OCI-LY3 (cell line): ENCODE measurements at regions not wholly inside any gene's neighbourhood (a gene's known extent, or its start where the extent isn't known, plus 50 kb on each side); places are given as distances from the start of the nearest gene placed in this dataset.

Experiments used
- H2AFZ ChIP-seq: fragments of 200-600, 300-600 bp; shearing (Covaris generic); 2 replicates; pipeline ENCODE4 v1.6.0; 2014; ENCODE audit warnings: antibody characterized with exemption, low read depth, low read length
- H3K27ac ChIP-seq: fragments of 200-600, 300-600 bp; sonication (generic); 2 replicates; pipeline ENCODE4 v1.5.1; 2014; ENCODE audit warnings: mild to moderate bottlenecking, low read length, moderate library complexity, mixed read lengths
- H3K27me3 ChIP-seq: fragments of 200-600, 300-600 bp; sonication (generic); 2 replicates; pipeline ENCODE4 v1.6.1; 2014; ENCODE audit warnings: low read depth, low read length, mixed read lengths
- H3K36me3 ChIP-seq: fragments of 200-600, 300-600 bp; sonication (generic); replicated peaks from 2 replicates; pipeline ENCODE3; 2014; ENCODE audit warnings: low read depth, low read length, mixed read lengths
- H3K4me1 ChIP-seq: fragments of 300-600, 200-600 bp; sonication (generic); 2 replicates; pipeline ENCODE4 v1.6.1; 2014; ENCODE audit warnings: low read length, mixed read lengths
- H3K4me2 ChIP-seq: fragments of 200-600, 300-600 bp; sonication (generic); 2 replicates; pipeline ENCODE4 v1.6.1; 2014; ENCODE audit warnings: low read length, mixed read lengths
- H3K4me3 ChIP-seq: fragments of 300-600, 200-600 bp; sonication (generic); 2 replicates; pipeline ENCODE4 v1.5.1; 2014; ENCODE audit warnings: antibody characterized with exemption, mild to moderate bottlenecking, low read length, moderate library complexity
- H3K79me2 ChIP-seq: fragments of 300-600, 200-600 bp; shearing (Covaris generic); 2 replicates; pipeline ENCODE4 v1.6.1; 2014; ENCODE audit warnings: mild to moderate bottlenecking, low read length, mixed read lengths
- H3K9ac ChIP-seq: fragments of 300-600, 200-600 bp; shearing (Covaris generic); 2 replicates; pipeline ENCODE4 v1.6.0; 2014; ENCODE audit warnings: mild to moderate bottlenecking, low read length, moderate library complexity
- H3K9me3 ChIP-seq: fragments of 200-600, 300-600 bp; shearing (Covaris generic); 2 replicates; pipeline ENCODE4 v1.6.1; 2014; ENCODE audit warnings: low read length, mixed read lengths; ENCODE audit not compliant: insufficient read depth
- H4K20me1 ChIP-seq: fragments of 200-600, 300-600 bp; sonication (generic); 2 replicates; pipeline ENCODE4 v1.6.1; 2016; ENCODE audit warnings: low read length, mixed read lengths; ENCODE audit not compliant: insufficient read depth
- EZH2phosphoT487 ChIP-seq: fragments of 200-600 bp; shearing (Covaris generic); IDR thresholded peaks from 2 replicates; pipeline ENCODE4 v1.6.1; 2018; ENCODE audit warnings: antibody characterized with exemption, mixed run types, low read depth
- TF ChIP-seq, protein P1 (sequence below): fragments of 200-600, 300-600 bp; sonication (generic); IDR thresholded peaks from 2 replicates; pipeline ENCODE4 v1.5.1; 2014; ENCODE audit warnings: antibody characterized with exemption, low read length, low read depth

DNA sequence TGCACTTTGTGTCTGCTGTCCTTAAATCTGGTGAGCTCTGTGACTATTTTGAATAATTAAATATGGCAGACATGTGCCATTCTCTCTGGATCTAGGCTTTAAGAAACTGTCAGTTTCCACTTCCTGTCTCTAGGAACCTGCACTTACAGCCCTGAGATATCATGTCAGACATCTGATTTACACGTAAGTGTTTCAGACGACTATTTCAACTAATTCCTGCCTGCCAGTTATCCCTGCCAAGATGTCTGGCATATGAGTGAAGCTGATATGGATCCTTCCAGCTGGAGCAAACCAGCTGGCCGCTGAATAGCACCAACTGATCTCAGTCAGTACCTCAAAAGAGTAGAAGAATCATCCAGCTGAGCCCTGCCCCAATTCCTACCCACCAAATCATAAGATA lies 362.2 kb upstream of the SMIM30 start:
- H3K9me3 ChIP-seq: no peaks in the 10 kb centered on the region
- H3K36me3 ChIP-seq: no peaks in the 10 kb centered on the region
- no peak for TF ChIP-seq EZH2phosphoT487
- TF ChIP-seq, protein P1, sequence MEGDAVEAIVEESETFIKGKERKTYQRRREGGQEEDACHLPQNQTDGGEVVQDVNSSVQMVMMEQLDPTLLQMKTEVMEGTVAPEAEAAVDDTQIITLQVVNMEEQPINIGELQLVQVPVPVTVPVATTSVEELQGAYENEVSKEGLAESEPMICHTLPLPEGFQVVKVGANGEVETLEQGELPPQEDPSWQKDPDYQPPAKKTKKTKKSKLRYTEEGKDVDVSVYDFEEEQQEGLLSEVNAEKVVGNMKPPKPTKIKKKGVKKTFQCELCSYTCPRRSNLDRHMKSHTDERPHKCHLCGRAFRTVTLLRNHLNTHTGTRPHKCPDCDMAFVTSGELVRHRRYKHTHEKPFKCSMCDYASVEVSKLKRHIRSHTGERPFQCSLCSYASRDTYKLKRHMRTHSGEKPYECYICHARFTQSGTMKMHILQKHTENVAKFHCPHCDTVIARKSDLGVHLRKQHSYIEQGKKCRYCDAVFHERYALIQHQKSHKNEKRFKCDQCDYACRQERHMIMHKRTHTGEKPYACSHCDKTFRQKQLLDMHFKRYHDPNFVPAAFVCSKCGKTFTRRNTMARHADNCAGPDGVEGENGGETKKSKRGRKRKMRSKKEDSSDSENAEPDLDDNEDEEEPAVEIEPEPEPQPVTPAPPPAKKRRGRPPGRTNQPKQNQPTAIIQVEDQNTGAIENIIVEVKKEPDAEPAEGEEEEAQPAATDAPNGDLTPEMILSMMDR: no peak
- no peak overlapping the region for H3K27ac ChIP-seq
- H3K9ac ChIP-seq: no peak overlapping the region
- H3K4me1 ChIP-seq: no peaks in the 10 kb centered on the region
- H3K27me3 ChIP-seq: no peaks in the 10 kb centered on the region
- H3K79me2 ChIP-seq: no peaks in the 10 kb centered on the region
- no peaks in the 10 kb centered on the region for H4K20me1 ChIP-seq
- H2AFZ ChIP-seq: no peak overlapping the region
- no peak overlapping the region for H3K4me2 ChIP-seq
- no peak overlapping the region for H3K4me3 ChIP-seq

DNA sequence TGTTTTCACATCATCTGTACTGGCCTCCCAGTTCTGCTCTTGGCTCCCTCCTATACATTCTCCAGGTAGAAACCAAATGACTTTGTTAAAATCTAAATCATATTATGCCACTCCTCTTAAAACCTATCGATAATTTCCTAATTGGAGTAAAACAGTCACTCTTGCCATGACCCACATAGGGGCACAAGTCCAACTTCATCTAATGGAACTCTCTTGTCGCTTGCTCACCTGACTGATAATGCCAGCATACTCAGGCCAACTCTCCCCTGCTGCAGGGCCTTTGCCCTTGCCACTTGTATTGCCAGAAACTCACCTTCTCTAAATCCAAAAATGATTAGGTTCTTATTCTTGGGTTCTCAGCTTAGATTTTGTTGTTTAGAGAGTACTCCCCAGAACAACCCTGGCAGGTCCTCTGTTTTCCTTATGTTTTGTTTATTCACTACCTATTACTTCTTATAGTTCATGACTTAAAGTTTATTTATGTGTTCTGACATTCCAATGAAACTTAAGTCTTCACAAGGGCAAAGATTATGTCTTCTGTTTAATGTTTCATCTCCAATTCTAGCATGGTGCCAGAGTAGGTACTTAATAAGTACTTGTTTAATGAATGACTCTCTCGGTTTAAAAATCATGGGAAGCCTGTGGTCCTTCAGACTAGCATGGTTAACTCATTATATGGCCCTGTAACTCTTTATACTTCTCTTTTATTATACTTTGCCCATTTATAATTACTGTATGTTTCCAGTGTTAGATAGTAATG lies 345.9 kb upstream of the SMIM30 start:
- H3K79me2 ChIP-seq: no peaks in the 10 kb centered on the region
- no peak overlapping the region for H3K9ac ChIP-seq
- H2AFZ ChIP-seq: no peak overlapping the region
- no peak overlapping the region for H3K4me3 ChIP-seq
- no peaks in the 10 kb centered on the region for H3K4me1 ChIP-seq
- TF ChIP-seq, protein P1: no peak
- TF ChIP-seq EZH2phosphoT487: no peak
- H3K27ac ChIP-seq: no peak overlapping the region
- H4K20me1 ChIP-seq: no peaks in the 10 kb centered on the region
- no peak overlapping the region for H3K4me2 ChIP-seq
- no peaks in the 10 kb centered on the region for H3K36me3 ChIP-seq
- no peaks in the 10 kb centered on the region for H3K9me3 ChIP-seq
- no peaks in the 10 kb centered on the region for H3K27me3 ChIP-seq

DNA sequence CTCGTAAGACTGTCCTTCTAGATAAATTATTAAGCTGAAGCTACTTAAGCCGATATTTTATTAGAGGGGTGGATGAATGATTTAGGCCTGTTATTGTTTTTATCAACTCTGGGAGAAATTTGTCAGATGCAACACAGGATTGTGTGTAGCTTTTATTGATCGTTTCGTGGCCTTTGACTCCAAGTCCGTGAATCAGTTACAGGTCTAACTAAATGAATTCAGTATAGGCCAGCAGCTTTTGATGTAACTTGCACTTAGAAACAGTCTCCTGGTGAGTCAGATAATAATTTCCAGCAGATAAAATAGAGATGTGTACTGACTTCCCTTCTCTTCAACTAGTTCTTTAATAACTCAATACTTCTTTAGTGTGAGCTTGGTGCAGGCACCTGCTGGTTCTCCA lies 341.7 kb upstream of the SMIM30 start:
- TF ChIP-seq, protein P1: no peak
- no peak for TF ChIP-seq EZH2phosphoT487
- H3K4me1 ChIP-seq: no peaks in the 10 kb centered on the region
- no peak overlapping the region for H2AFZ ChIP-seq
- H3K9me3 ChIP-seq: no peaks in the 10 kb centered on the region
- no peaks in the 10 kb centered on the region for H4K20me1 ChIP-seq
- no peaks in the 10 kb centered on the region for H3K36me3 ChIP-seq
- no peak overlapping the region for H3K4me3 ChIP-seq
- H3K27me3 ChIP-seq: no peaks in the 10 kb centered on the region
- H3K4me2 ChIP-seq: no peak overlapping the region
- no peak overlapping the region for H3K27ac ChIP-seq
- H3K9ac ChIP-seq: no peak overlapping the region
- no peaks in the 10 kb centered on the region for H3K79me2 ChIP-seq

DNA sequence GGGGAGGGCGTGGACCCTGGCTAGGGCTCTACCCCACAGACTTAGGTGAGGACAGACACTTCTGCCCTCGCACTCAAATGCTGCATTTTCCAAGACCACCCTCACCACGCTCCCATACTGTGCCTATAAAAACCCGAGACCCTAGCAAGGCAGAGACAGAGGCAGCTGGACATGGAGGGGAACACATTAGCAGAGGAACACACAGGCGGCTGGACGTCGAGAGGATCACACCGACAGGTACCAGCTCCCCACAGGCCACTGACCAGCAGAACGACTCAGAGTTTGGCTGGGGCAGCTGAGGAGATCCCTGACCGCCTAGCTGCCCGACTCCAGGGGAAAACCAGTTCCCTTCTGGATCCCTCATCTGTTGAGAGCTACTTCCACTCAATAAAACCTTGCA lies 338.2 kb upstream of the SMIM30 start:
- H3K9me3 ChIP-seq: no peaks in the 10 kb centered on the region
- TF ChIP-seq, protein P1: no peak
- no peak for TF ChIP-seq EZH2phosphoT487
- no peaks in the 10 kb centered on the region for H3K27me3 ChIP-seq

More for the DNA sequence above, 338.2 kb upstream of the SMIM30 start:
- H3K4me3 ChIP-seq: no peak overlapping the region
- no peak overlapping the region for H3K4me2 ChIP-seq
- no peak overlapping the region for H2AFZ ChIP-seq
- H4K20me1 ChIP-seq: no peaks in the 10 kb centered on the region
- H3K27ac ChIP-seq: no peak overlapping the region
- no peaks in the 10 kb centered on the region for H3K79me2 ChIP-seq
- H3K9ac ChIP-seq: no peak overlapping the region
- no peaks in the 10 kb centered on the region for H3K36me3 ChIP-seq
- no peaks in the 10 kb centered on the region for H3K4me1 ChIP-seq
